Memory B cell (primary cell): ENCODE measurements at regions not wholly inside any gene's neighbourhood (a gene's known extent, or its start where the extent isn't known, plus 50 kb on each side); places are given as distances from the start of the nearest gene placed in this dataset.

ENCODE experiments used
- ATAC-seq: fragments of 150-1000 bp; cut with Tn5 transposase; 2 replicates; pipeline ENCODE4 v1.10.0; 2021; ENCODE audit warnings: low read depth, mild to moderate bottlenecking, moderate library complexity
- DNase-seq, 2 donors: peaks; one replicate each; pipeline ENCODE4 v3.0.0; 2022; ENCODE audit warnings: low spot score in 2 of 2
- H3K27ac Mint-ChIP-seq: one replicate; pipeline ENCODE4 v1.8.0; 2022; ENCODE audit warnings: mild to moderate bottlenecking, moderate library complexity, mixed read lengths
- H3K27me3 Mint-ChIP-seq: one replicate; pipeline ENCODE4 v1.8.0; 2022; ENCODE audit warnings: mixed read lengths
- H3K36me3 Mint-ChIP-seq: one replicate; pipeline ENCODE4 v1.8.0; 2022; ENCODE audit warnings: mild to moderate bottlenecking, mixed read lengths
- H3K4me1 Mint-ChIP-seq: one replicate; pipeline ENCODE4 v1.8.0; 2022; ENCODE audit warnings: mixed read lengths
- H3K4me3 Mint-ChIP-seq: one replicate; pipeline ENCODE4 v1.8.0; 2022; ENCODE audit warnings: mild to moderate bottlenecking, moderate library complexity, mixed read lengths
- H3K9me3 Mint-ChIP-seq: one replicate; pipeline ENCODE4 v1.8.0; 2022; ENCODE audit warnings: mixed read lengths

DNA sequence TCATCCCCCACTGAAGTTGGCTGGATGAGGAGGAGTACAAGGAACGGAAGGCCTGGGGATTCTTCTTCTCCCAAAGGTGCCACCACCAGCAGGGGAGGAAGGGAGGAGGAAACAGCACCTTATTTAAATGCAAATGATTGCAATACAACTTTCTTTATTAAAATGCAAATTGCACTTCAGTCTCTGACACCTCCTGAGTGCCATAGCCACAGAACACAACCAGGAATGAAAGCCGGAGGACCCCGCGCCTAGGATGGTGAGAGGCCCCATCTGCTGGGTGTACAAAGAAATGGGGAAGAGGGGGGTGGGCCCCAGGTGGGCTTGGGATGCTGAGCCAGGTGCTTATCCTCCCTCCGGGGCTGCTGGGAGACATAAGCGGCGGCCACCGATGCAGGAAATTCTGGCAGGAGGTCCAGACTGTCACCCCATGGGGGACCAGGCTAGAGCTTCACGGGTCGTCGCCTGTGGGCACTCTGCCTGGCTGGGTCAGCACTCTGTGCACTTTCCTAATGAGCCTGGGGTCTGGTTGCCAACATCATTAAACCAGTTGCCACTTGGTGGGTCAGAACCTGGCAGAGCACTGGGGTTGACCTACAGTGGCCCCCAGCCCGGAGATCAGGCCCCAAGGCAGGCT is 154.2 kb upstream of the MLN start:
- Mint-ChIP-seq H3K4me1 (peaks cover 2% of the 10 kb centered on the region), H3K36me3 (no peaks in the 10 kb centered on the region), H3K9me3 (no peaks in the 10 kb centered on the region), H3K27ac (no peak overlapping the region), H3K4me3 (no peak overlapping the region), H3K27me3 (peaks cover 23% of the 10 kb centered on the region)
- DNase-seq (no peak), ATAC-seq (no peak)

DNA sequence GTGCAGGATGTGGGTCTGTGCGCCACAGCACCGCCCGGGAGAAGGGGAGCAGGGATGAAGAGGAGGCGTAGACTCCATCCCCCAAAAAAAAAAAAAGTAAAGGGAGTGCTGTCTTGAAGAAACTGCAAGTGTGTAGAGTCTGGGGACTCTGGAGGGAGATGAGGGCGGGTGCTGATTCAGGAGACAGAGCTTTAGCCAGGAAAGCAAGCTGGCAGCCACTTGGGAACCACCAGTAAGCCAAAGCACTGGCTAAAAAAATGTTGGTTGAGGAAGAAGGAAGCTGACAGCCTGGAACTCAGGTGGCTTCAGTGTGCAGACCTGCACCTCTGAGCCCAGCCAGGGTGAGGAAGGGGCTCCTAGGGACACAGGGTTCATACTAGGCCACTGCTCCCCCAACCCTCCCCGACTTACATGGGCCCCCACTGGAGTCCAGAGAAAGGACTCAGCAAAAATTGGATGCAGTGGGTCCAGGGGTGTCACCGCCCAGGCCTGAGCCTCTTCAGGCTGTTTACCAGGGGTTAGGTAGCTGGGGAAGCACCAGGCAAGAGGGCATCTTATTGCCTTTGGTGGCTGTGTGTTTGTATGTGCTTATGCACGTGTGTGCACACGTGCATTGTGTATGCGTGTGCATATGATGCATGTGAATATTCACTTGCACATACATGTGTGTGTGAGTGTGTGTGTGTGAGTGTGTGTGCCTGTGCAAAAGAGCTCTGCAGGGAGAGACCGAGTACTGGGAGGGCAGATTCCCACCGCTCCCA is 153.5 kb upstream of the MLN start:
- Mint-ChIP-seq H3K4me1 (peaks cover 2% of the 10 kb centered on the region), H3K4me3 (no peak overlapping the region), H3K9me3 (no peaks in the 10 kb centered on the region), H3K27ac (no peak overlapping the region), H3K27me3 (peaks cover 23% of the 10 kb centered on the region), H3K36me3 (no peaks in the 10 kb centered on the region)
- no peak for DNase-seq
- no peak for ATAC-seq

DNA sequence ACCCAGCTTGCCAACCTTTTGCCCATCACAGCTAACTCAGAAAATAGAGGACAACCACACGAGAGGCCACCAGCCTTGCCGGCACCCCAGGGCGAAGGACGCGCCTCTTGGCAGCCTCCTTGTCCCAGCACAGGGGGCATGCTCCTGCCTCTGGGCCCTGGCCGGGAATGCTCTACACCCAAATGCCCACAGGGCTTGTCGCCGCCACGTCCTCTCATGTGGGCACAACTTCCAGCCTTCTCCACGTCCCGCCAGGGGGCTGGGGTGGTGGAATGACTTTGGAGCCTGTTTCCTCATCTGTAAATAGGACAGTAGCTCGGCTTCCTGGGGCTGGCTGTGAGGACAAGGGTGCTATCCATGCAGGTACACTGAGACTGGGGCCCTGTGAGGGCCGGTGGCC is 152.4 kb upstream of the MLN start:
- Mint-ChIP-seq H3K9me3 (no peaks in the 10 kb centered on the region), H3K4me3 (no peak overlapping the region), H3K4me1 (peaks cover 2% of the 10 kb centered on the region), H3K36me3 (no peaks in the 10 kb centered on the region), H3K27me3 (peaks cover 23% of the 10 kb centered on the region), H3K27ac (no peak overlapping the region)
- ATAC-seq (no peak), DNase-seq (no peak)

DNA sequence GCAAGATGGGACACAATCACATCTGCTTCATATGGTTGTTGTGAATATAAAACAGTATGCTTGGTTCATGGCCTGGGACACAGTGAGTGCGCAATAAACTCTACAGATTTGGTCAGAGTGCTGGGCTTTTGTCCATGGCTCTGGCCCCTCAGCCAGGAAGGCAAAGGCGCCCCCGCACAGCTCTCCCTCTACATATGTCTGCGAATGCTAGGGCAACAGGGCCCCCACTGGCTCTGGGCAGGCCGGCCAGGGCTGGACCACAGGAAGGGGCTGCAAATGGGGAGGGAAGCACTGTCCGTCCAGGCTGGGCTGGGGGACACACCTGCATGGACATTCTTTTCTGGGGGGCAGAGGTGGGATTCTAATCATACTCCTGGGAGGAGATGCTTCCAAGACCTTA is 151.8 kb upstream of the MLN start:
- no peaks in the 10 kb centered on the region for H3K9me3 Mint-ChIP-seq
- H3K27me3 Mint-ChIP-seq, result peaks cover 21% of the 10 kb centered on the region
- no peak for DNase-seq
- peaks cover 2% of the 10 kb centered on the region for H3K4me1 Mint-ChIP-seq
- no peak for ATAC-seq
- H3K36me3 Mint-ChIP-seq, result no peaks in the 10 kb centered on the region
- H3K27ac Mint-ChIP-seq, result no peak overlapping the region
- no peak overlapping the region for H3K4me3 Mint-ChIP-seq

DNA sequence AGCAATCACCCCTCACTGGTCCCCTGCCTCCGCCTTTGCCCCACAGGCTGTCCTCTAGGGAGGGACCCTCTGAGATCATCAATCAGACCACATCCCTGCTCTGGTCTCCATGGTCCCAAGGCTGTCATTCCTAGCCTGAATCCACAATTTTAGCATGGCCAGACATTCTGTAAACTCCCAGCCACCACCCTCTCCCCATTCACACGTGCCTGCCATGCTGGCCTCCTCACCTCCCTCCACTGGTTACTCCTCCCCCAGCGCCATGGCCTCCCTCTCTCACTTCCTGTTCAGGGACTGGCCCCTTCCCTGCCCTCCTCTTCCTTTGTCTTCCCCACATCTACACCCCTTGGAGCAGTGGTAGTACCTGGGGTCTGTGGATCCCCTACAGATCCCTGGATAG is 150.7 kb upstream of the MLN start:
- Mint-ChIP-seq H3K4me3 (no peak overlapping the region), H3K27me3 (peaks cover 23% of the 10 kb centered on the region), H3K27ac (no peak overlapping the region), H3K4me1 (peaks cover 5% of the 10 kb centered on the region), H3K9me3 (no peaks in the 10 kb centered on the region), H3K36me3 (no peaks in the 10 kb centered on the region)
- ATAC-seq, result no peak
- DNase-seq, result no peak

DNA sequence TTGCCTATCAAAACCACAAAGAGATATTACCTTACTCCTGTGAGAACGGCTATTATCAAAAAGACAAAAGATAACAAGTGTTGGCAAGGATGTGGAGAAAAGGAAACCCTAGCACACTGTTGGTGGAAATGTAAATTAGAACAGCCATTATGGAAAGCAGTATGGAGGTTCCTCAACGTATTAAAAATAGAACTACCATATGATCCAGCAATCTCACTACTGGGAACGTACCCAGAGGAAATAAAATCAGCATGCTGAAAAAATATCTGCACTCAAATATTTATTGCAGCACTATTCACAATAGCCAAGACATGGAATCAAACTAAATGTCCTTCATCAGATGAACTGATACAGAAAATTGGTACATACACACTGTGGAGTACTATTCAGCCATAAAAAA is 149.4 kb upstream of the MLN start:
- ATAC-seq, result no peak
- H3K27ac Mint-ChIP-seq, result no peak overlapping the region
- H3K36me3 Mint-ChIP-seq, result no peaks in the 10 kb centered on the region
- H3K27me3 Mint-ChIP-seq, result peaks cover 24% of the 10 kb centered on the region
- no peaks in the 10 kb centered on the region for H3K9me3 Mint-ChIP-seq
- H3K4me3 Mint-ChIP-seq, result no peak overlapping the region
- DNase-seq, result no peak
- H3K4me1 Mint-ChIP-seq, result peaks cover 5% of the 10 kb centered on the region

DNA sequence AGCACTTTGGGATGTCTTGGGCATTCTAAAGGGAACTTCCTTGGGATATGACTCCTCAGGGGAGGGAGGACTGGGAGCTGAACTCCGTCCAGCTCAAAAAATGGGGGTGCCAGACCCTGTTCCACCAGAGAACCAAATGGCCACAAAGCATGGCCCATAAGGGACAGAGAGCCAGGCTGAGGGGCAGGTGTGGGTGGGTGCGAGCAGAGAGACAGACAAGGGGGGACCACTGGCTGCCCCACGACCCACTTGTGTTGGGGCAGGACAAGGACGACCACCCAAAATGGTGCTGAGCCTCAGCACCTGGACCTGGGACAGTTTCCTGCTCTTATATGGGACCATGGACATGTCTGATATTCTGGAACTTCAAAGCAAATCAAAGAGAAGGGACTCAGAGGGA is 148.2 kb upstream of the MLN start:
- H3K4me1 Mint-ChIP-seq, result peaks cover 2% of the 10 kb centered on the region
- H3K27me3 Mint-ChIP-seq, result peaks cover 20% of the 10 kb centered on the region
- no peaks in the 10 kb centered on the region for H3K9me3 Mint-ChIP-seq
- ATAC-seq (no peak), DNase-seq (no peak)
- H3K36me3 Mint-ChIP-seq, result no peaks in the 10 kb centered on the region
- no peak overlapping the region for H3K27ac Mint-ChIP-seq
- no peak overlapping the region for H3K4me3 Mint-ChIP-seq

DNA sequence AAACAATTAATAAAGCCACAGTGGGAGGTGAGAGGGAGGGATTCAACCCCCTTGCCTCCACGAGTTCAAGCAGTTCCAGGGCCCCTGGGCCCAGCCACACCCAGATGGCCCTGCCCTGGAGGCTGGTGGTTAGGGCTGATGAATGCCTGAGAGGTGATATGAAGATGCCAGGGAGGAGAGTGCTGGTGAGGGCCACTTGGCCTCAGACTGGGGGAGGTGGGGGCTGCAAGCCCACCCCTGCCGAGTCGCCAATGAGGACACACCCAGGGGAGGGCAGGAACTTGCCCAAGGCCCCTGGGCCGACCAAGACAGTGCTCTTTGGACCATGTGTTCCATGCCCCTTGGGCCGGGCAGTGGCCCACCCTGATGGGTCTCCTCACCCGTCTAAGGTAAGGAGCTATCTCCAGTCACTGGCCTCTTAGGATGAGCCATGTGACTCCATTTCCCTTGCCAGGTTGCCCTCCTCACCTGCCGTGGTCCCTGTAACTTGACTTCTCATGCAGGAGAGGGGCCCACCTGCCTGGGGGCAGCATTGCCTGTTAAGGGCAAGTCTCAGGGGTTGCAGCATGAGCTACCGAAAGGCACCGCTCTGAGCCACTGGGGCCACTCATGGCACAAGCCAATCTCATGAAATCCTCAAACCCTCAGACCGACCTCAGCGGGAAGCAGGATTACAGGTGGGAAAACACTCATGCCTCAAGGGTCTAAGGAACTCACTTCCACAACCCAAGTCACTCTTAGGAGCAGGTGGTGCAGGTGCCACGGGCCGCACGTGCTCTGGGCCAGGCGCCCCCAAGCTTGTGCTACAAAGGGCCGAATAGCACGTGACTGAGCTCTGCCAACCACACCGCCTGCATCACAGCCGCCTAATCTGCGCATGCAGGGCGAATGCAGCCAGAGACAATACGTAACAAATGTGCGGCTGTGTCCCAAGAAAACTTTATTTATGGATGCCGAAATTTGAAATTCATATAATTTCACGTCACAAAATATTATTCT is 147.4 kb upstream of the MLN start:
- no peak for DNase-seq
- peaks cover 14% of the 10 kb centered on the region for H3K27me3 Mint-ChIP-seq
- H3K4me1 Mint-ChIP-seq, result peaks cover 2% of the 10 kb centered on the region
- H3K27ac Mint-ChIP-seq, result no peak overlapping the region
- no peaks in the 10 kb centered on the region for H3K9me3 Mint-ChIP-seq
- H3K36me3 Mint-ChIP-seq, result no peaks in the 10 kb centered on the region
- no peak for ATAC-seq
- no peak overlapping the region for H3K4me3 Mint-ChIP-seq

DNA sequence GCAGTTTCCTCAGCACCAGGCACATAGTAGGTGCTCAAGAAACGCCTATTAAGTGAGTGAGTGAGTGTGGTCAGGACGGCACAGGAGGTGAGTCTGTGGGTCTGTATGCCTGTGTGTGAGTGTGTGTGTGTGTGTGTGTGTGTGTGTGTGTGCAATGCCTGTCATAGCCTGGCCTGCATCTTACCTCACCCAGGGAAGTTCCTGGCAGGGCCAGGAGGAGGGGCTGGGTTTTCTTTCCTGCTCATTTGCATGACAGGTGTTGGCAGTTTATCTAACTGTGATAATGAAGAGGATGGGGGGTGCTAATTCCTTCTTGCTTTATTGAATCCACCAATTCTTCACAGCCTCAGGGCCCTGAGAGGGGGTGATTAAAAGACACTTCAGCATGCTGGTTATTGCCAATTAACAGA is 146.7 kb upstream of the MLN start:
- ATAC-seq (no peak), DNase-seq (no peak)
- H3K36me3 Mint-ChIP-seq, result no peaks in the 10 kb centered on the region
- no peak overlapping the region for H3K4me3 Mint-ChIP-seq
- peaks cover 14% of the 10 kb centered on the region for H3K27me3 Mint-ChIP-seq
- no peak overlapping the region for H3K27ac Mint-ChIP-seq
- no peaks in the 10 kb centered on the region for H3K9me3 Mint-ChIP-seq
- peaks cover 2% of the 10 kb centered on the region for H3K4me1 Mint-ChIP-seq

DNA sequence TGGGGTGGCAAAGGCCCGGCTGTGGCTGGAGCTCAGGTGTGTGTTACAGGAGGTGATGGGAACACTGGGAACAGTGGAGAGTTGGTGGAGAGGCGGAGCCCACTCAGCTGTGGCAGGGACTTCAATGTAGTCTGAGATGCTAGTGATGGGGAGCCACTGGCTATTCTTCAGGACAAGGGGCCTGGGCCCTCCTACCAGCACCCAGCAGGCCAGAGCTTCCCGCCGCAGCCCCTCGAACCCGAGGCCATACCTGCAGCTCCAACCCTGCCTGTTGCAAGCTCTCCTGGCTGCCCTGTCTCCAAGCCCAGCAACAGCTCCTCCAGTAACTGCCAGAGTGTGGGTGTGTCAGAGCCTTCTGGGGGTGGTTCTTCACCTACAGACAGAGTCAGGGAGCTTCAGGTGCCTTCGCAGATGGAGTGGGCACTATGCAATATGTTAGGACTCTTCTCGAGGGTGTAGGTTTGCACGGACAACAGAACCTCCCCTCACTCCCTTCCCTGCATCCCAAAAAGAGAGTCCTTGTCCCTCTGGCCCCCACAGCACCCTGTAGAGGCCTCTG is 146.2 kb upstream of the MLN start:
- H3K27ac Mint-ChIP-seq, result no peak overlapping the region
- no peak overlapping the region for H3K4me3 Mint-ChIP-seq

DNA sequence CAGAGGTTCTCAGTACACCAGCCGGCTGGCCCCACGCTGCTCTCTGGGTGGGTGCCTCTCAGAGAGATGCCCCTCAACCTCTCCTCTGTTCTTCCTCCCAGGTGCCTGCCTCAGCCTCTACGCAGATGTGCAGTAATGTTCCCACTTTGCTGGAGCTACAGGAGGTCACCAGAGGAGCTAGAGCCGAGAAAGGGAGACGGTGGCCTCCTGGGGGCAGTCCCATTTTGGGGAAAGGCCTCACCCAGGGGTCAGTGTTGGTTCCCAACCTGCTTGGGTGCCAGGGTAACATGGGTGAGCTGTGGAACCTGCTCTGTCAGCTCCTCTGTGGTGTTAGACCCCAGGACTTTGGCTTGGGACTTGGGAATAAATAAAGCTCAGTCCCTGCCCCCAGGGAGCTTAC is 145.3 kb upstream of the MLN start:
- H3K36me3 Mint-ChIP-seq, result no peaks in the 10 kb centered on the region
- ATAC-seq (no peak), DNase-seq (no peak)
- no peaks in the 10 kb centered on the region for H3K9me3 Mint-ChIP-seq
- peaks cover 11% of the 10 kb centered on the region for H3K27me3 Mint-ChIP-seq
- H3K4me1 Mint-ChIP-seq, result peaks cover 2% of the 10 kb centered on the region
- H3K4me3 Mint-ChIP-seq, result no peak overlapping the region
- no peak overlapping the region for H3K27ac Mint-ChIP-seq

More for the DNA sequence above, 146.2 kb upstream of the MLN start:
- Mint-ChIP-seq H3K27me3 (peaks cover 14% of the 10 kb centered on the region), H3K36me3 (no peaks in the 10 kb centered on the region), H3K4me1 (peaks cover 2% of the 10 kb centered on the region), H3K9me3 (no peaks in the 10 kb centered on the region)
- DNase-seq, result no peak
- ATAC-seq, result no peak

DNA sequence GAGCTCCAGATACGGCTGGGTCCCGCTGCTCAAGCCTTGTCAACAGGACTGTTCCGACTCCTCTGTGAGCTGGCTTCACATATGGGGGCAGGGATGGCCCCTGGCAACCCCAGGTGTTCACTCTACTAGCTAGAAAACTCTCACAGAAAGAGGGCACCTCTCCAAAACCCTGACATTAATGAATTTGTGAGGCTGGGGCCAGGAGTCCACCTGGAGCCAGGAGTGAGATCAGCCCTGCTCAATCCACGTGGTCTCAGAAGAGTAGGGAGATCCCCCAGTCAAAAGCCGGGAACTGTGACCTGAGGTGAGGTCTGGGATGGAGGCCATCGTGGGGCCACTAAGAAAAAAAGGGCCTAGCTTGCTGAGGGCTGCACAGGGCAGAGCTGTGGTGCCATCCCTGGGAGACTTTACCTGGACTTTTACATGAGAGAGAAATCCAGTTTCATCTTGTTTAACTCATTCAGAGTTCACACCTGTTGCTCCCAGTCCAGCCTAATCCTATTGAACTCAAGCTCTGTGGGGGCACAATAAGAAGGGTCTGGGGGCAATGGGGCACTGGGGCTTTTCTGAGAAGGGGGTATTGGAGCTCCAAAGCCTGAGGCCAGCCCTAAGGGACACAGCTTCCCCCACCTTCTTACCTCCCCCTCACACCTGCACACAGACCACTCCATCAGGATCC is 144.3 kb upstream of the MLN start:
- Mint-ChIP-seq H3K4me1 (peaks cover 2% of the 10 kb centered on the region), H3K36me3 (no peaks in the 10 kb centered on the region), H3K27me3 (peaks cover 8% of the 10 kb centered on the region), H3K4me3 (no peak overlapping the region), H3K27ac (no peak overlapping the region), H3K9me3 (no peaks in the 10 kb centered on the region)
- ATAC-seq (no peak), DNase-seq (no peak)

DNA sequence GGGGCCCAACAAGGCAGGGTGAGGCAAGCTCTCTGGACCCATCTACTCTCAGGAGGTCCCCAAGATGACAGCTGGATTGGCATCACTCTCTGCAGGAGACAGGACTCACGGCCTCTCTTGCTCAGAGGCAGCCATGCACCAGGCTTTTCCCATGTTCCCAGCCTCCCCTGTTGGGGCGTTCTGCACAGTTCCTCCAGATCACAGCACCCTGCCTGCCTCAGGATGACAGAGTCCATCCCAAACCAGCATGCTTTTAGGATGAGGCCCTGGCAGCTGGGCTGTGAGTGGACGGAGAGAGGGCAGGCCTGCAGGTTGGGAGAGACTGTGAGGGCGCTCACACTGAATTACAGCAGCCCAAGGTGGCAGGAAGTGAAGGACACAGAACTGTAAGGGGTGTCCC is 143.2 kb upstream of the MLN start:
- Mint-ChIP-seq H3K27me3 (peaks cover 8% of the 10 kb centered on the region), H3K4me3 (no peak overlapping the region), H3K9me3 (no peaks in the 10 kb centered on the region), H3K27ac (no peak overlapping the region), H3K36me3 (no peaks in the 10 kb centered on the region), H3K4me1 (peaks cover 2% of the 10 kb centered on the region)
- DNase-seq (no peak), ATAC-seq (no peak)
